K562 (cell line): ENCODE measurements at regions not wholly inside any gene's neighbourhood (a gene's known extent, or its start where the extent isn't known, plus 50 kb on each side); places are given as distances from the start of the nearest gene placed in this dataset.

Source experiments
- ATAC-seq: fragments of 200-7000 bp; cut with Tn5 transposase; 3 replicates; pipeline ENCODE4 v1.9.1; 2020; ENCODE audit warnings: moderate library complexity
- BruUV-seq: library from RNA; stranded (reverse); fragments of 400-500 nt; replicated peaks from 2 replicates; lab custom pipeline; 2021; lab: Mats Ljungman, UMichigan
- CTCF ChIA-PET: fragments of 300-600 bp; formaldehyde crosslinking; extraction: SDS; loops from one replicate; lab custom pipeline; 2021; ENCODE audit warnings: low intra/inter-chr PET ratio; lab: Yijun Ruan, JAX
- POLR2A ChIA-PET: fragments of 300-600, 350-650 bp; sonication (Branson Sonifier 250); formaldehyde crosslinking; extraction: SDS; loops from one replicate; lab custom pipeline; 2021; ENCODE audit warnings: antibody characterized with exemption, inconsistent platforms; lab: Yijun Ruan, JAX
- DNase-seq, 4 experiments: peaks; one replicate each; pipeline versions ENCODE4 v3.0.0 to v3.0.0-alpha.2; 2011 to 2018; ENCODE audit warnings: low spot score in 3 of 4, mixed read lengths in 3 of 4; ENCODE audit errors: extremely low read depth in 1 of 4
- FAIRE-seq: peaks from 2 replicates; lab custom pipeline; 2011; peaks lifted over from hg19 to GRCh38; lab: Jason Lieb, UNC
- H2AFZ ChIP-seq: 2 replicates; pipeline ENCODE4 v1.6.0; 2011; ENCODE audit warnings: low read depth, low read length, control low read depth, inconsistent platforms
- H3K27ac ChIP-seq: fragments of 200-600 bp; 3 replicates; pipeline ENCODE4 v1.8.0; 2011; ENCODE audit warnings: low read depth, mild to moderate bottlenecking, control low read depth, inconsistent platforms, low read length, moderate library complexity, mixed read lengths; ENCODE audit errors: extremely low read depth
- H3K27me3 ChIP-seq, 2 experiments: fragments of 300-600 bp in 1 of 2; 2 replicates in 1 of 2; 3 replicates in 1 of 2; pipeline versions ENCODE4 v1.6.0 to v1.8.0; 2011; ENCODE audit warnings: inconsistent platforms in 2 of 2, low read length in 2 of 2, mild to moderate bottlenecking in 1 of 2, mixed read lengths in 1 of 2, moderate library complexity in 1 of 2; ENCODE audit not compliant: control insufficient read depth in 2 of 2, insufficient read depth in 2 of 2
- H3K36me3 ChIP-seq: fragments of 300-600 bp; 3 replicates; pipeline ENCODE4 v1.8.0; 2011; ENCODE audit warnings: mild to moderate bottlenecking, low read length, inconsistent platforms; ENCODE audit not compliant: control insufficient read depth, insufficient read depth
- H3K4me1 ChIP-seq, 2 experiments: fragments of 200-600 bp in 1 of 2; replicated peaks in 1 of 2; 2 replicates in 1 of 2; 3 replicates in 1 of 2; pipeline versions ENCODE4 v1.5.1 to v1.8.0; 2011; ENCODE audit warnings: inconsistent platforms in 2 of 2, low read length in 2 of 2, mild to moderate bottlenecking in 1 of 2, mixed read lengths in 1 of 2, moderate library complexity in 1 of 2; ENCODE audit not compliant: control insufficient read depth in 2 of 2, insufficient read depth in 2 of 2
- H3K4me2 ChIP-seq: 2 replicates; pipeline ENCODE4 v1.6.1; 2011; ENCODE audit warnings: low read length, control low read depth, inconsistent platforms, mixed read lengths; ENCODE audit not compliant: insufficient read depth
- H3K4me3 ChIP-seq: fragments of 200-600 bp; sonication (generic), shearing (Covaris generic); 2 replicates; pipeline ENCODE4 v1.5.1; 2016; ENCODE audit warnings: control low read depth, inconsistent platforms
- H3K79me2 ChIP-seq: fragments of 200-600 bp; 3 replicates; pipeline ENCODE4 v1.8.0; 2011; ENCODE audit warnings: low read length, inconsistent platforms; ENCODE audit not compliant: control insufficient read depth, insufficient read depth
- H3K9ac ChIP-seq, 2 experiments: 2 replicates each; pipeline versions ENCODE4 v1.6.0 to v1.6.1; 2011; ENCODE audit warnings: low read depth in 2 of 2, low read length in 2 of 2, control low read depth in 1 of 2, inconsistent platforms in 1 of 2, mild to moderate bottlenecking in 1 of 2, mixed read lengths in 1 of 2; ENCODE audit not compliant: insufficient read depth in 1 of 2
- H3K9me1 ChIP-seq: one replicate; pipeline ENCODE4 v1.6.0; 2011; ENCODE audit warnings: inconsistent platforms, mild to moderate bottlenecking, low read length, moderate library complexity; ENCODE audit not compliant: control insufficient read depth, insufficient read depth
- H3K9me3 ChIP-seq: replicated peaks from 2 replicates; pipeline ENCODE4 v1.5.1; 2011; ENCODE audit warnings: low read depth, low read length, inconsistent platforms; ENCODE audit not compliant: control insufficient read depth, insufficient read depth
- H4K20me1 ChIP-seq: replicated peaks from 2 replicates; pipeline ENCODE4 v1.6.1; 2011; ENCODE audit warnings: low read length, inconsistent platforms, mixed read lengths; ENCODE audit not compliant: control insufficient read depth, insufficient read depth
- BHLHE40 ChIP-seq: IDR thresholded peaks from 2 replicates; pipeline ENCODE4 v1.6.1; 2011; ENCODE audit warnings: low read length, improper control_type of control experiment
- SAP30 ChIP-seq: fragments of 200-600 bp; sonication (generic); IDR thresholded peaks from 2 replicates; pipeline ENCODE4 v1.6.1; 2012; ENCODE audit warnings: borderline replicate concordance, low read depth, mild to moderate bottlenecking, moderate library complexity, low read length, control low read depth, inconsistent platforms; ENCODE audit not compliant: insufficient read depth, poor library complexity, severe bottlenecking
- ZNF324 ChIP-seq: fragments of 250-450 bp; sonication (Bioruptor Pico); IDR thresholded peaks from 2 replicates; pipeline ENCODE4 v1.4.0; 2020; ENCODE audit warnings: mild to moderate bottlenecking
- WGBS: fragments of 100-300 bp; shearing (Covaris generic); methylation state at CpG from one replicate; pipeline ENCODE4 v1.1.6; 2016; ENCODE audit warnings: low coverage, mixed read lengths; ENCODE audit not compliant: insufficient coverage; ENCODE audit errors: missing lambda C conversion rate; 5-methylcytosine and 5-hydroxymethylcytosine counted together
- in situ Hi-C: fragments of 300-500 bp; cut with MboI; formaldehyde crosslinking; loops from 4 replicates; pipeline ENCODE4 v1.15.0; 2018; ENCODE audit warnings: inconsistent platforms, mixed read lengths
- intact Hi-C: fragments of 100-400 bp; cut with micrococcal nuclease; formaldehyde crosslinking; loops from 2 replicates; pipeline ENCODE4 v1.14.2; 2022
- TF ChIP-seq, protein P1 (sequence below), 2 experiments: IDR thresholded peaks in 1 of 2; conservative IDR thresholded peaks in 1 of 2; 2 replicates each; pipeline ENCODE4 v1.6.1; 2016; ENCODE audit warnings: low read depth in 2 of 2, mild to moderate bottlenecking in 1 of 2, missing compliant biosample characterization in 1 of 2, missing genetic modification characterization in 1 of 2, moderate library complexity in 1 of 2
- TF ChIP-seq, protein P2 (sequence below): fragments of 250-450 bp; sonication (Bioruptor Pico); IDR thresholded peaks from 2 replicates; pipeline ENCODE4 v1.4.0; 2020; ENCODE audit warnings: mild to moderate bottlenecking, moderate library complexity, borderline replicate concordance
- TF ChIP-seq, protein P3 (sequence below): sonication (generic); formaldehyde crosslinking; IDR thresholded peaks from 2 replicates; pipeline ENCODE4 v1.8.1; 2023; ENCODE audit warnings: mild to moderate bottlenecking, missing genetic modification reagents
- TF ChIP-seq, protein P4 (sequence below): sonication (generic); formaldehyde crosslinking; IDR thresholded peaks from 2 replicates; pipeline ENCODE4 v1.8.0; 2023; ENCODE audit warnings: mild to moderate bottlenecking, missing genetic modification reagents

DNA sequence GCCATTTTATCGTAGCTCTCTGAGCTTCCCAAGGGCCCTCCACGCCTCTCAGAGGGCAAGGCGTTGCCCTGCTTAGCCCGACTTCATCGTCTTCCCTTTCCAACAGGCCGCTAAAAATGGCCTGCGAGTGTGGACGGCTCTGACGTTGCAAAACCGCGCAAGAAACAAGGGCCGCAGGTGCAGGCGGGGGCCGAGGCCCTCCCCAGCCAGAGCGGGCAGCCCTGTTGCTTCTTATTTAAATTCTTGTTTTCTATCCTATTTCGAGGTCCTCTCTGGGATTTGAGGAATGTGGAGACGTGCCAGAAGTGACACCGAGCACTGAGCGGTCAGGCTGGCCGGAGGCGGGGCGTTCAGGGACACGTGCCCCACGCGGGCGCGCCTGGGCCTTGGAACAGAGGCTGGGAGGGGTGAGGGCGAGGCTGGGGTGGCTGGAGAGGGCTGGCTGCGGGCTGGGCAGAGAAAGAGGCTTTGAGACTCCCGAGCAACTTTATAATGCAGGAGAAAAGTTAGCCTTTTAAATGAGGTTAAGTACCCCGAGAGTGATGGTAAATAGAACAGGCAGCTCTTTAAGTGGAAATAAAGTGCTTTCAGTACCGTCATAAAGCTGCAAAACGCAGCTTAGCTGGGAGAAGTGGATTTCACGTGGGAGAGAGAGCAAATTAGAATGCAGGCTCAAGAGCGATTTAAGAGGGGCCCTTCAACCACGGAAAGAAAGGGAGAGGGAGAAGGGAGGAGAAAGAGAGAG is 243.6 kb downstream of the AUH start:
- Histone ChIP-seq H3K4me2 (peak overlapping the region; percentile 14), H3K79me2 (no peaks in the 10 kb centered on the region), H3K9ac (no peak overlapping the region; a peak in 1 of 4 replicates), H2AFZ (peak overlapping the region; percentile 83), H3K4me3 (no peak overlapping the region), H3K9me1 (no peaks in the 10 kb centered on the region), H3K36me3 (no peaks in the 10 kb centered on the region), H3K9me3 (no peaks in the 10 kb centered on the region), H3K27ac (no peak overlapping the region), H3K4me1 (peaks cover 8 to 12% of the 10 kb centered on the region in 2 experiments; a peak in 3 of 5 replicates), H3K27me3 (no peaks in the 10 kb centered on the region), H4K20me1 (no peaks in the 10 kb centered on the region)
- intact Hi-C loops (no loop called here), in situ Hi-C loops (no loop called here)
- no peak for FAIRE-seq
- ChIA-PET CTCF (no interaction called here), POLR2A (no interaction called here)
- DNase-seq = peak in 2 of 4 experiments; percentile 25 to 31
- peak; percentile 72; the same call in 2 of the 3 replicates for ATAC-seq
- WGBS = 30% methylated on average over 28 of the region's 36 CpGs
- no TSS peak for BruUV-seq
- TF ChIP-seq BHLHE40 = peak; percentile 58
- TF ChIP-seq, protein P1, sequence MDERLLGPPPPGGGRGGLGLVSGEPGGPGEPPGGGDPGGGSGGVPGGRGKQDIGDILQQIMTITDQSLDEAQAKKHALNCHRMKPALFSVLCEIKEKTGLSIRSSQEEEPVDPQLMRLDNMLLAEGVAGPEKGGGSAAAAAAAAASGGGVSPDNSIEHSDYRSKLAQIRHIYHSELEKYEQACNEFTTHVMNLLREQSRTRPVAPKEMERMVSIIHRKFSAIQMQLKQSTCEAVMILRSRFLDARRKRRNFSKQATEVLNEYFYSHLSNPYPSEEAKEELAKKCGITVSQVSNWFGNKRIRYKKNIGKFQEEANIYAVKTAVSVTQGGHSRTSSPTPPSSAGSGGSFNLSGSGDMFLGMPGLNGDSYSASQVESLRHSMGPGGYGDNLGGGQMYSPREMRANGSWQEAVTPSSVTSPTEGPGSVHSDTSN (CRISPR knock-in tag; IDR thresholded peaks at IDR 0.05; ENCODE audit: low read depth) = no peak
- TF ChIP-seq, protein P1 (tag; conservative IDR thresholded peaks at IDR 0.05; ENCODE audit: low read depth) = no peak
- no peak for TF ChIP-seq ZNF324 (CRISPR knock-in tag)
- no peak for TF ChIP-seq SAP30
- TF ChIP-seq, protein P2, sequence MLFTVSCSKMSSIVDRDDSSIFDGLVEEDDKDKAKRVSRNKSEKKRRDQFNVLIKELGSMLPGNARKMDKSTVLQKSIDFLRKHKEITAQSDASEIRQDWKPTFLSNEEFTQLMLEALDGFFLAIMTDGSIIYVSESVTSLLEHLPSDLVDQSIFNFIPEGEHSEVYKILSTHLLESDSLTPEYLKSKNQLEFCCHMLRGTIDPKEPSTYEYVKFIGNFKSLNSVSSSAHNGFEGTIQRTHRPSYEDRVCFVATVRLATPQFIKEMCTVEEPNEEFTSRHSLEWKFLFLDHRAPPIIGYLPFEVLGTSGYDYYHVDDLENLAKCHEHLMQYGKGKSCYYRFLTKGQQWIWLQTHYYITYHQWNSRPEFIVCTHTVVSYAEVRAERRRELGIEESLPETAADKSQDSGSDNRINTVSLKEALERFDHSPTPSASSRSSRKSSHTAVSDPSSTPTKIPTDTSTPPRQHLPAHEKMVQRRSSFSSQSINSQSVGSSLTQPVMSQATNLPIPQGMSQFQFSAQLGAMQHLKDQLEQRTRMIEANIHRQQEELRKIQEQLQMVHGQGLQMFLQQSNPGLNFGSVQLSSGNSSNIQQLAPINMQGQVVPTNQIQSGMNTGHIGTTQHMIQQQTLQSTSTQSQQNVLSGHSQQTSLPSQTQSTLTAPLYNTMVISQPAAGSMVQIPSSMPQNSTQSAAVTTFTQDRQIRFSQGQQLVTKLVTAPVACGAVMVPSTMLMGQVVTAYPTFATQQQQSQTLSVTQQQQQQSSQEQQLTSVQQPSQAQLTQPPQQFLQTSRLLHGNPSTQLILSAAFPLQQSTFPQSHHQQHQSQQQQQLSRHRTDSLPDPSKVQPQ (CRISPR knock-in tag) = no peak
- TF ChIP-seq, protein P3, sequence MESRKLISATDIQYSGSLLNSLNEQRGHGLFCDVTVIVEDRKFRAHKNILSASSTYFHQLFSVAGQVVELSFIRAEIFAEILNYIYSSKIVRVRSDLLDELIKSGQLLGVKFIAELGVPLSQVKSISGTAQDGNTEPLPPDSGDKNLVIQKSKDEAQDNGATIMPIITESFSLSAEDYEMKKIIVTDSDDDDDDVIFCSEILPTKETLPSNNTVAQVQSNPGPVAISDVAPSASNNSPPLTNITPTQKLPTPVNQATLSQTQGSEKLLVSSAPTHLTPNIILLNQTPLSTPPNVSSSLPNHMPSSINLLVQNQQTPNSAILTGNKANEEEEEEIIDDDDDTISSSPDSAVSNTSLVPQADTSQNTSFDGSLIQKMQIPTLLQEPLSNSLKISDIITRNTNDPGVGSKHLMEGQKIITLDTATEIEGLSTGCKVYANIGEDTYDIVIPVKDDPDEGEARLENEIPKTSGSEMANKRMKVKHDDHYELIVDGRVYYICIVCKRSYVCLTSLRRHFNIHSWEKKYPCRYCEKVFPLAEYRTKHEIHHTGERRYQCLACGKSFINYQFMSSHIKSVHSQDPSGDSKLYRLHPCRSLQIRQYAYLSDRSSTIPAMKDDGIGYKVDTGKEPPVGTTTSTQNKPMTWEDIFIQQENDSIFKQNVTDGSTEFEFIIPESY = peak; percentile 45
- TF ChIP-seq, protein P4, sequence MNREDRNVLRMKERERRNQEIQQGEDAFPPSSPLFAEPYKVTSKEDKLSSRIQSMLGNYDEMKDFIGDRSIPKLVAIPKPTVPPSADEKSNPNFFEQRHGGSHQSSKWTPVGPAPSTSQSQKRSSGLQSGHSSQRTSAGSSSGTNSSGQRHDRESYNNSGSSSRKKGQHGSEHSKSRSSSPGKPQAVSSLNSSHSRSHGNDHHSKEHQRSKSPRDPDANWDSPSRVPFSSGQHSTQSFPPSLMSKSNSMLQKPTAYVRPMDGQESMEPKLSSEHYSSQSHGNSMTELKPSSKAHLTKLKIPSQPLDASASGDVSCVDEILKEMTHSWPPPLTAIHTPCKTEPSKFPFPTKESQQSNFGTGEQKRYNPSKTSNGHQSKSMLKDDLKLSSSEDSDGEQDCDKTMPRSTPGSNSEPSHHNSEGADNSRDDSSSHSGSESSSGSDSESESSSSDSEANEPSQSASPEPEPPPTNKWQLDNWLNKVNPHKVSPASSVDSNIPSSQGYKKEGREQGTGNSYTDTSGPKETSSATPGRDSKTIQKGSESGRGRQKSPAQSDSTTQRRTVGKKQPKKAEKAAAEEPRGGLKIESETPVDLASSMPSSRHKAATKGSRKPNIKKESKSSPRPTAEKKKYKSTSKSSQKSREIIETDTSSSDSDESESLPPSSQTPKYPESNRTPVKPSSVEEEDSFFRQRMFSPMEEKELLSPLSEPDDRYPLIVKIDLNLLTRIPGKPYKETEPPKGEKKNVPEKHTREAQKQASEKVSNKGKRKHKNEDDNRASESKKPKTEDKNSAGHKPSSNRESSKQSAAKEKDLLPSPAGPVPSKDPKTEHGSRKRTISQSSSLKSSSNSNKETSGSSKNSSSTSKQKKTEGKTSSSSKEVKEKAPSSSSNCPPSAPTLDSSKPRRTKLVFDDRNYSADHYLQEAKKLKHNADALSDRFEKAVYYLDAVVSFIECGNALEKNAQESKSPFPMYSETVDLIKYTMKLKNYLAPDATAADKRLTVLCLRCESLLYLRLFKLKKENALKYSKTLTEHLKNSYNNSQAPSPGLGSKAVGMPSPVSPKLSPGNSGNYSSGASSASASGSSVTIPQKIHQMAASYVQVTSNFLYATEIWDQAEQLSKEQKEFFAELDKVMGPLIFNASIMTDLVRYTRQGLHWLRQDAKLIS = no peak
